ENCODE measurements at regions not wholly inside any gene's neighbourhood (a gene's known extent, or its start where the extent isn't known, plus 50 kb on each side); places are given as distances from the start of the nearest gene placed in this dataset.

GRCh38 chr5:141787376-141787775 lies 90.8 kb downstream of the PCDH1 start:
- Histone ChIP-seq H3K27me3 (no peaks in the 10 kb centered on the region), H3K27ac (no peak overlapping the region), H3K4me3 (no peak overlapping the region), H3K36me3 (no peaks in the 10 kb centered on the region), H3K4me1 (ENCODE audit: insufficient read depth) (no peaks in the 10 kb centered on the region), H3K9me3 (no peaks in the 10 kb centered on the region)
- 44 to 54% (median 45%) methylated on average over 3 of the region's 3 CpGs for WGBS, 3 donors
- DNase-seq = no peak
- intact Hi-C loops (cut with DNase I) = no loop called here
- TF ChIP-seq CTCF (IDR thresholded peaks at IDR 0.05) (no peak), POLR2A (IDR thresholded peaks at IDR 0.05) (no peak), EP300 (IDR thresholded peaks at IDR 0.05) (no peak)

- Histone ChIP-seq H3K4me1 (ENCODE audit: insufficient read depth) (no peaks in the 10 kb centered on the region), H3K4me3 (no peak overlapping the region), H3K27ac (no peak overlapping the region), H3K36me3 (no peaks in the 10 kb centered on the region), H3K27me3 (no peaks in the 10 kb centered on the region), H3K9me3 (no peaks in the 10 kb centered on the region)
- 71 to 86% (median 82%) methylated on average over 3 of the region's 3 CpGs for WGBS, 3 donors
- TF ChIP-seq EP300 (IDR thresholded peaks at IDR 0.05) = no peak
- no peak for TF ChIP-seq POLR2A (IDR thresholded peaks at IDR 0.05)
- intact Hi-C loops (cut with DNase I) = no loop called here
- no peak for DNase-seq
These were observed 91.5 kb downstream of the PCDH1 start for GRCh38 chr5:141786700-141787099.

- H3K4me1 ChIP-seq (ENCODE audit: insufficient read depth) = no peaks in the 10 kb centered on the region
- DNase-seq = no peak
- TF ChIP-seq CTCF (IDR thresholded peaks at IDR 0.05) = no peak
- no peak for TF ChIP-seq EP300 (IDR thresholded peaks at IDR 0.05)
- no peak for TF ChIP-seq POLR2A (IDR thresholded peaks at IDR 0.05)
- no peaks in the 10 kb centered on the region for H3K9me3 ChIP-seq
- intact Hi-C loops (cut with DNase I) = no loop called here
- WGBS, 3 donors = 47 to 54% (median 53%) methylated on average over 5 of the region's 5 CpGs
- no peak overlapping the region for H3K4me3 ChIP-seq
- H3K36me3 ChIP-seq = no peaks in the 10 kb centered on the region
- no peak overlapping the region for H3K27ac ChIP-seq
- no peaks in the 10 kb centered on the region for H3K27me3 ChIP-seq
These were observed 92.5 kb downstream of the PCDH1 start for GRCh38 chr5:141785711-141786110.

- no peaks in the 10 kb centered on the region for H3K4me1 ChIP-seq (ENCODE audit: insufficient read depth)
- DNase-seq = no peak
- H3K9me3 ChIP-seq = no peaks in the 10 kb centered on the region
- no peaks in the 10 kb centered on the region for H3K36me3 ChIP-seq
- no peak overlapping the region for H3K4me3 ChIP-seq
- intact Hi-C loops (cut with DNase I) = no loop called here
- no peak for TF ChIP-seq EP300 (IDR thresholded peaks at IDR 0.05)
- TF ChIP-seq CTCF (IDR thresholded peaks at IDR 0.05) = no peak
- TF ChIP-seq POLR2A (IDR thresholded peaks at IDR 0.05) = no peak
- no peak overlapping the region for H3K27ac ChIP-seq
- no peaks in the 10 kb centered on the region for H3K27me3 ChIP-seq
- WGBS, 3 donors = 46 to 66% (median 62%) methylated on average over 3 to 4 of the region's 4 CpGs
These were observed 93.1 kb downstream of the PCDH1 start for GRCh38 chr5:141785135-141785534.

- intact Hi-C loops (cut with DNase I) = no loop called here
- DNase-seq = no peak
- no peaks in the 10 kb centered on the region for H3K27me3 ChIP-seq
- no peaks in the 10 kb centered on the region for H3K36me3 ChIP-seq
- 65 to 86% (median 67%) methylated on average over 5 of the region's 5 CpGs for WGBS, 3 donors
- H3K9me3 ChIP-seq = no peaks in the 10 kb centered on the region
- H3K4me1 ChIP-seq (ENCODE audit: insufficient read depth) = no peaks in the 10 kb centered on the region
- H3K4me3 ChIP-seq = no peak overlapping the region
- no peak overlapping the region for H3K27ac ChIP-seq
- TF ChIP-seq POLR2A (IDR thresholded peaks at IDR 0.05) (no peak), CTCF (IDR thresholded peaks at IDR 0.05) (no peak), EP300 (IDR thresholded peaks at IDR 0.05) (no peak)
These were observed 93.7 kb downstream of the PCDH1 start for GRCh38 chr5:141784529-141784928.
